H1 (cell line): ENCODE measurements at regions not wholly inside any gene's neighbourhood (a gene's known extent, or its start where the extent isn't known, plus 50 kb on each side); places are given as distances from the start of the nearest gene placed in this dataset.

Source experiments
- CHD2 ChIP-seq: IDR thresholded peaks from 2 replicates; pipeline ENCODE4 v1.6.1; 2012; ENCODE audit warnings: low read length, improper control_type of control experiment
- HDAC2 ChIP-seq, 2 experiments: fragments of 300-600 bp in 1 of 2; sonication (generic) in 1 of 2; IDR thresholded peaks; 2 replicates each; pipeline ENCODE4 v1.6.1; 2011 to 2012; ENCODE audit warnings: low read depth in 2 of 2, low read length in 2 of 2, mild to moderate bottlenecking in 2 of 2, moderate library complexity in 2 of 2, borderline replicate concordance in 1 of 2, inconsistent platforms in 1 of 2
- HDAC6 ChIP-seq: IDR thresholded peaks from one replicate; pipeline ENCODE4 v1.7.1; 2012; ENCODE audit warnings: low read depth, mild to moderate bottlenecking, inconsistent platforms, low read length, moderate library complexity
- NRF1 ChIP-seq: IDR thresholded peaks from 2 replicates; pipeline ENCODE4 v1.6.1; 2011; ENCODE audit warnings: mild to moderate bottlenecking, low read depth, low read length, improper control_type of control experiment
- RBBP5 ChIP-seq: IDR thresholded peaks from 2 replicates; pipeline ENCODE4 v1.7.1; 2012; ENCODE audit warnings: low read depth, mild to moderate bottlenecking, inconsistent platforms, low read length, moderate library complexity, borderline replicate concordance
- SP1 ChIP-seq: IDR thresholded peaks from 2 replicates; pipeline ENCODE4 v1.6.1; 2011; ENCODE audit warnings: low read depth, low read length
- TAF1 ChIP-seq: IDR thresholded peaks from 2 replicates; pipeline ENCODE4 v1.6.1; 2011; ENCODE audit warnings: mild to moderate bottlenecking, low read depth, low read length
- ZNF274 ChIP-seq: IDR thresholded peaks from 2 replicates; pipeline ENCODE4 v1.7.0; 2012; ENCODE audit warnings: low read length, borderline replicate concordance; ENCODE audit errors: extremely low read depth
- TF ChIP-seq, protein P1 (sequence below): IDR thresholded peaks from 2 replicates; pipeline ENCODE4 v1.6.1; 2012; ENCODE audit warnings: inconsistent platforms

DNA sequence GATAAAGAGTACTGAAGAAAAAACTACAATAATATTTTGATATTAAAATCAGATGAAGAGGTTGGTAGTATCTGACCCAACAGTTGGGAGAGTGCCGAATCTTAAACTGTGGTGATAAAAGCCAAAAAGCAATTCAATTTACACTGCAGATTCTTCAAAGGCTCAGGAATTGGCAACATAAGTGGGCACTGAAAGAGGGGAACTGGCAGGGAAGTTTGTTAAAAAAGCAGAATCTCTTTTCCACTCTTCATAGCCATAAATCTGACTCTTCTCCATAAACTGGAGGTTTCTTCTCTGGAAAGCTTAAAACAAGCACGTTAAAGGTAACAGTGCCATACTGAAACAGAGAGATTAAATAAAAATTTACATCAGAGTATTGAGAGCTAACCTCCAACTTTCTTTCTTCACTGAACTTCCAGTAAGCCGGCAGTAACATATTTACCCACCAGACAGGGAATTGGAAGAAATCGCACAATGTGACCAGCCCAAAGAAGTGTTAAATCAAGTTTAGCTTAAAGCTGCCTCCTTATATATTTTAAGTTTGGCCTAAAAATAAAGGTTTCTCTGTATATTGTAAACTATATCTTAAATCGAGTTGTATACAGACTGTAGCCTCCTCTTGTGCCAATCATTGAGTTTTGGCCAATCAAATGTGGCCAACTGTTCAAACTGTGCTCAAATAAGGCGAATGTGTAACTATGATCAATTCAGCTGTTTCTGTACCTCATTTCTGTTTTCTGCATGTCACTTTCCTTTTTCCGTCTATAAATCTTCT lies 358.3 kb downstream of the NXPE2 start:
- TF ChIP-seq HDAC2 (IDR thresholded peaks at IDR 0.05; ENCODE audit: borderline replicate concordance in 1 of 2, low read depth in 2 of 2, low read length in 2 of 2) (no peak), ZNF274 (no peak), HDAC6 (no peak), RBBP5 (no peak), CHD2 (no peak), NRF1 (no peak), SP1 (no peak), TAF1 (no peak)
- TF ChIP-seq, protein P1, sequence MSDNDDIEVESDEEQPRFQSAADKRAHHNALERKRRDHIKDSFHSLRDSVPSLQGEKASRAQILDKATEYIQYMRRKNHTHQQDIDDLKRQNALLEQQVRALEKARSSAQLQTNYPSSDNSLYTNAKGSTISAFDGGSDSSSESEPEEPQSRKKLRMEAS = no peak
